HepG2 (cell line): ENCODE measurements at regions not wholly inside any gene's neighbourhood (a gene's known extent, or its start where the extent isn't known, plus 50 kb on each side); places are given as distances from the start of the nearest gene placed in this dataset.
"Not testable (repeated sequence)": the region's sequence is repeated elsewhere in the genome, so short reads cannot be mapped to it uniquely, and the experiment has no call there.

Source experiments
- ATAC-seq: fragments of 200-7000 bp; cut with Tn5 transposase; 3 replicates; pipeline ENCODE4 v1.9.1; 2020; ENCODE audit warnings: mild to moderate bottlenecking, moderate library complexity
- BruUV-seq: library from RNA; stranded (reverse); fragments of 400-500 nt; replicated peaks from 2 replicates; lab custom pipeline; 2021; lab: Mats Ljungman, UMichigan
- CTCF ChIA-PET: fragments of 300-600 bp; formaldehyde crosslinking; extraction: SDS; loops from one replicate; lab custom pipeline; 2021; ENCODE audit warnings: low total read pairs, inconsistent platforms, low intra/inter-chr PET ratio; lab: Yijun Ruan, JAX
- POLR2A ChIA-PET: fragments of 350-600 bp; sonication (Branson Sonifier 250); formaldehyde crosslinking; loops from one replicate; lab custom pipeline; 2020; ENCODE audit warnings: antibody characterized with exemption, inconsistent platforms; lab: Yijun Ruan, JAX
- DNase-seq: peaks from one replicate; pipeline ENCODE4 v3.0.0-alpha.2; 2015; ENCODE audit warnings: low spot score
- FAIRE-seq: peaks from 3 replicates; lab custom pipeline; 2011; peaks lifted over from hg19 to GRCh38; lab: Jason Lieb, UNC
- H2AFZ ChIP-seq: one replicate; pipeline ENCODE4 v1.6.1; 2011; ENCODE audit warnings: low read length, inconsistent platforms
- H3K27ac ChIP-seq: fragments of 300-600 bp; 3 replicates; pipeline ENCODE4 v1.8.0; 2011; ENCODE audit warnings: mixed run types, mild to moderate bottlenecking, mixed read lengths, low read length, inconsistent platforms; ENCODE audit not compliant: insufficient read depth; ENCODE audit errors: extremely low read length
- H3K27me3 ChIP-seq, 2 experiments: fragments of 200-600 bp in 1 of 2; 2 replicates in 1 of 2; 3 replicates in 1 of 2; pipeline versions ENCODE4 v1.6.0 to v1.8.0; 2011; ENCODE audit warnings: low read length in 2 of 2, mild to moderate bottlenecking in 2 of 2, moderate library complexity in 2 of 2, inconsistent platforms in 1 of 2; ENCODE audit not compliant: insufficient read depth in 2 of 2, control insufficient read depth in 1 of 2
- H3K36me3 ChIP-seq, 2 experiments: fragments of 200-600 bp in 1 of 2; replicated peaks in 1 of 2; 2 replicates in 1 of 2; 3 replicates in 1 of 2; pipeline versions ENCODE4 v1.5.1 to v1.8.0; 2011; ENCODE audit warnings: low read length in 2 of 2, inconsistent platforms in 1 of 2; ENCODE audit not compliant: insufficient read depth in 2 of 2, control insufficient read depth in 1 of 2
- H3K4me1 ChIP-seq: 2 replicates; pipeline ENCODE4 v1.5.1; 2012; ENCODE audit warnings: low read length, inconsistent platforms; ENCODE audit not compliant: insufficient read depth
- H3K4me2 ChIP-seq: 2 replicates; pipeline ENCODE4 v1.6.0; 2011; ENCODE audit warnings: low read depth, low read length, inconsistent platforms
- H3K4me3 ChIP-seq, 3 experiments: fragments of 200-600 bp in 1 of 3; sonication (generic), shearing (Covaris generic) in 1 of 3; replicated peaks in 1 of 3; 2 replicates each; pipeline ENCODE4 v1.5.1; 2011 to 2016; ENCODE audit warnings: low read length in 3 of 3, inconsistent platforms in 2 of 3, low read depth in 2 of 3, mild to moderate bottlenecking in 2 of 3, control low read depth in 1 of 3, mixed read lengths in 1 of 3; ENCODE audit not compliant: insufficient read depth in 1 of 3
- H3K79me2 ChIP-seq: one replicate; pipeline ENCODE4 v1.6.1; 2011; ENCODE audit warnings: low read length, inconsistent platforms; ENCODE audit not compliant: insufficient read depth
- H3K9ac ChIP-seq: 2 replicates; pipeline ENCODE4 v1.6.0; 2011; ENCODE audit warnings: mild to moderate bottlenecking, low read depth, low read length, inconsistent platforms; ENCODE audit not compliant: insufficient read depth
- H3K9me3 ChIP-seq: 2 replicates; pipeline ENCODE4 v1.5.1; 2012; ENCODE audit warnings: mild to moderate bottlenecking, low read length
- H4K20me1 ChIP-seq: 2 replicates; pipeline ENCODE4 v1.6.0; 2011; ENCODE audit warnings: inconsistent platforms, mild to moderate bottlenecking, low read length, moderate library complexity; ENCODE audit not compliant: insufficient read depth
- FOXA1 ChIP-seq, 2 experiments: fragments of 450-650 bp in 1 of 2; sonication (generic) in 1 of 2; formaldehyde crosslinking in 1 of 2; IDR thresholded peaks; 2 replicates each; pipeline versions ENCODE4 v1.4.0 to v1.6.1; 2016 to 2020; ENCODE audit warnings: missing genetic modification reagents in 1 of 2
- HDAC2 ChIP-seq: sonication (generic); formaldehyde crosslinking; IDR thresholded peaks from 2 replicates; pipeline ENCODE4 v1.4.0; 2020; ENCODE audit warnings: missing genetic modification reagents
- PAX8 ChIP-seq: sonication (generic); formaldehyde crosslinking; IDR thresholded peaks from 2 replicates; pipeline ENCODE4 v1.8.0; 2022; ENCODE audit warnings: mild to moderate bottlenecking, missing genetic modification reagents, borderline replicate concordance
- ZNF232 ChIP-seq: sonication (generic); formaldehyde crosslinking; IDR thresholded peaks from 2 replicates; pipeline ENCODE4 v1.4.0; 2020; ENCODE audit warnings: missing genetic modification reagents, borderline replicate concordance
- ZNF547 ChIP-seq: sonication (generic); formaldehyde crosslinking; IDR thresholded peaks from 2 replicates; pipeline ENCODE4 v1.5.1; 2020; ENCODE audit warnings: mild to moderate bottlenecking, missing genetic modification reagents
- ZNF558 ChIP-seq: sonication (generic); formaldehyde crosslinking; IDR thresholded peaks from 2 replicates; pipeline ENCODE4 v1.9.0; 2022; ENCODE audit warnings: mild to moderate bottlenecking, missing genetic modification reagents, borderline replicate concordance
- ZNF616 ChIP-seq: sonication (generic); formaldehyde crosslinking; IDR thresholded peaks from 2 replicates; pipeline ENCODE4 v1.5.0; 2020; ENCODE audit warnings: low read depth, mild to moderate bottlenecking, missing genetic modification reagents
- ZSCAN30 ChIP-seq: sonication (generic); formaldehyde crosslinking; IDR thresholded peaks from 2 replicates; pipeline ENCODE4 v1.5.0; 2020; ENCODE audit warnings: mild to moderate bottlenecking, missing genetic modification reagents
- WGBS: methylation state at CpG from one replicate; pipeline ENCODE4 v1.1.6; 2017; ENCODE audit warnings: low lambda C conversion rate; 5-methylcytosine and 5-hydroxymethylcytosine counted together
- in situ Hi-C: cut with HindIII; loops from 2 replicates; pipeline ENCODE4 v1.10.0; 2017; ENCODE audit warnings: low pct_unique_long_range_greater_than_20kb; ENCODE audit not compliant: extremely low pct_ligation_motif_present
- intact Hi-C: fragments of 100-400 bp; cut with micrococcal nuclease; formaldehyde crosslinking; loops from one replicate; pipeline ENCODE4 v1.10.0; 2022; ENCODE audit not compliant: unreplicated experiment
- TF ChIP-seq, protein P1 (sequence below): sonication (generic); formaldehyde crosslinking; IDR thresholded peaks from 2 replicates; pipeline ENCODE4 v1.4.0; 2020; ENCODE audit warnings: missing genetic modification reagents

DNA sequence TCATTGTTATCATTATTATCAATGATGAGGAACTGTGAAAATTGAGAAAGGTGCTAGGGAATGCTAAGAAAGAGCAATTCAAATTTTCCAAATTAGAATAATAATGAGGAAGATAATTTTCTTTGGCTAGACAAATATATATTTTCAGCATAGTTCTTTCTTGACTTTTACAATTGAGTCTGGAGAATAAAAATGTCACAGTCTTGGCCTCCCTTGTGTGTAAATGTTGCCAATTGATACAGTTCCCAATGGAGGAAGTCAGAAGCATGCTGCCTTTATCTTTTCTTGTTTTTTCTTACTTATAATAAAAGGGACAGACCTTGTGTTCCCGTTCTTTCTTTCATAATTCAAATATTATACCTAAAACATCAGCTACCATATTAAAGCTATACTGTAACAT lies 774.4 kb downstream of the SI start (continued):
- TF ChIP-seq FOXA1 (IDR thresholded peaks at IDR 0.05) = no peak
- no peak for TF ChIP-seq FOXA1 (CRISPR knock-in tag; IDR thresholded peaks at IDR 0.05)
- TF ChIP-seq ZNF616 (CRISPR knock-in tag) = no peak
- TF ChIP-seq PAX8 (CRISPR knock-in tag) = no peak
- TF ChIP-seq, protein P1, sequence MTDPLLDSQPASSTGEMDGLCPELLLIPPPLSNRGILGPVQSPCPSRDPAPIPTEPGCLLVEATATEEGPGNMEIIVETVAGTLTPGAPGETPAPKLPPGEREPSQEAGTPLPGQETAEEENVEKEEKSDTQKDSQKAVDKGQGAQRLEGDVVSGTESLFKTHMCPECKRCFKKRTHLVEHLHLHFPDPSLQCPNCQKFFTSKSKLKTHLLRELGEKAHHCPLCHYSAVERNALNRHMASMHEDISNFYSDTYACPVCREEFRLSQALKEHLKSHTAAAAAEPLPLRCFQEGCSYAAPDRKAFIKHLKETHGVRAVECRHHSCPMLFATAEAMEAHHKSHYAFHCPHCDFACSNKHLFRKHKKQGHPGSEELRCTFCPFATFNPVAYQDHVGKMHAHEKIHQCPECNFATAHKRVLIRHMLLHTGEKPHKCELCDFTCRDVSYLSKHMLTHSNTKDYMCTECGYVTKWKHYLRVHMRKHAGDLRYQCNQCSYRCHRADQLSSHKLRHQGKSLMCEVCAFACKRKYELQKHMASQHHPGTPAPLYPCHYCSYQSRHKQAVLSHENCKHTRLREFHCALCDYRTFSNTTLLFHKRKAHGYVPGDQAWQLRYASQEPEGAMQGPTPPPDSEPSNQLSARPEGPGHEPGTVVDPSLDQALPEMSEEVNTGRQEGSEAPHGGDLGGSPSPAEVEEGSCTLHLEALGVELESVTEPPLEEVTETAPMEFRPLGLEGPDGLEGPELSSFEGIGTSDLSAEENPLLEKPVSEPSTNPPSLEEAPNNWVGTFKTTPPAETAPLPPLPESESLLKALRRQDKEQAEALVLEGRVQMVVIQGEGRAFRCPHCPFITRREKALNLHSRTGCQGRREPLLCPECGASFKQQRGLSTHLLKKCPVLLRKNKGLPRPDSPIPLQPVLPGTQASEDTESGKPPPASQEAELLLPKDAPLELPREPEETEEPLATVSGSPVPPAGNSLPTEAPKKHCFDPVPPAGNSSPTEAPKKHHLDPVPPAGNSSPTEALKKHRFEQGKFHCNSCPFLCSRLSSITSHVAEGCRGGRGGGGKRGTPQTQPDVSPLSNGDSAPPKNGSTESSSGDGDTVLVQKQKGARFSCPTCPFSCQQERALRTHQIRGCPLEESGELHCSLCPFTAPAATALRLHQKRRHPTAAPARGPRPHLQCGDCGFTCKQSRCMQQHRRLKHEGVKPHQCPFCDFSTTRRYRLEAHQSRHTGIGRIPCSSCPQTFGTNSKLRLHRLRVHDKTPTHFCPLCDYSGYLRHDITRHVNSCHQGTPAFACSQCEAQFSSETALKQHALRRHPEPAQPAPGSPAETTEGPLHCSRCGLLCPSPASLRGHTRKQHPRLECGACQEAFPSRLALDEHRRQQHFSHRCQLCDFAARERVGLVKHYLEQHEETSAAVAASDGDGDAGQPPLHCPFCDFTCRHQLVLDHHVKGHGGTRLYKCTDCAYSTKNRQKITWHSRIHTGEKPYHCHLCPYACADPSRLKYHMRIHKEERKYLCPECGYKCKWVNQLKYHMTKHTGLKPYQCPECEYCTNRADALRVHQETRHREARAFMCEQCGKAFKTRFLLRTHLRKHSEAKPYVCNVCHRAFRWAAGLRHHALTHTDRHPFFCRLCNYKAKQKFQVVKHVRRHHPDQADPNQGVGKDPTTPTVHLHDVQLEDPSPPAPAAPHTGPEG = no peak
- TF ChIP-seq, all 625 proteins: peak for 0

DNA sequence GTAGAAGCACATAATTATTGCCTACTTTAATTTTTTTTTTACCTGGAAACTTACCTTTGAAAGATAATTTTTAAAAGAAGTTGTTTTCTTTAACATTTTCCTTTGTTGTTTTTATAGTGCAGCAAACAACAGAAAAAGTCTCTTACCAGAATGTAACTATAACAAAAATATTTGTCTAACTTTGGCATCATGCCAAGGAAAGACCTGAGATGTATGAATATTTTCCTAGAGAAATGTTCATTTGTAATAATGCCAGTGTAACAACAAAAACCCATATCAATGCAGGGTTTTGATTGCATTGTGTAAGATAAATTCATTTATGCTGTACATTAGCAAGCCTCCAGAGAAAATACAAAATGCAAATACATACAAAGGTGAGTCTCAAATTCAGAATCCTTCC lies 775.7 kb downstream of the SI start:
- POLR2A ChIA-PET = no interaction called here
- H3K4me3 ChIP-seq = no peak overlapping the region
- H3K9me3 ChIP-seq = no peaks in the 10 kb centered on the region
- CTCF ChIA-PET = no interaction called here
- no peaks in the 10 kb centered on the region for H3K27me3 ChIP-seq
- no peak for TF ChIP-seq ZNF547
- no peak for TF ChIP-seq ZNF558
- TF ChIP-seq ZSCAN30 (CRISPR knock-in tag) = no peak
- TF ChIP-seq HDAC2 (CRISPR knock-in tag) = no peak
- TF ChIP-seq ZNF232 (CRISPR knock-in tag) = no peak
- no peak overlapping the region for H3K27ac ChIP-seq
- no peaks in the 10 kb centered on the region for H3K36me3 ChIP-seq
- no peak for DNase-seq
- no peak overlapping the region for H3K4me2 ChIP-seq
- BruUV-seq = no TSS peak
- intact Hi-C loops (no loop called here), in situ Hi-C loops (no loop called here)
- no peak for ATAC-seq
- no peaks in the 10 kb centered on the region for H4K20me1 ChIP-seq
- no peaks in the 10 kb centered on the region for H3K79me2 ChIP-seq
- no peak overlapping the region for H3K9ac ChIP-seq
- no peaks in the 10 kb centered on the region for H3K4me1 ChIP-seq
- FAIRE-seq = no peak
- H2AFZ ChIP-seq = no peak overlapping the region

DNA sequence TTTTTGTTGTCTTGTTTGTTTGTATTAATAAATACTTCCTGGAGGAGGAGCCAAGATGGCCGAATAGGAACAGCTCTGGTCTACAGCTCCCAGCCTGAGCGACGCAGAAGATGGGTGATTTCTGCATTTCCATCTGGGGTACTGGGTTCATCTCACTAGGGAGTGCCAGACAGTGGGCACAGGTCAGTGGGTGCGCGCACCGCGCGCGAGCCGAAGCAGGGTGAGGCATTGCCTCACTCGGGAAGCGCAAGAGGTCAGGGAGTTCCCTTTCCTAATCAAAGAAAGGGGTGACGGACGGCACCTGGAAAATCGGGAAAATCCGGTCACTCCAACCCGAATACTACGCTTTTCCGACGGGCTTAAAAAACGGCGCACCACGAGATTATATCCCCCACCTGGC lies 786.8 kb downstream of the SI start:
- H3K4me2 ChIP-seq, H3K27ac ChIP-seq, BruUV-seq, in situ Hi-C loops, POLR2A ChIA-PET, intact Hi-C loops, H2AFZ ChIP-seq, H3K27me3 ChIP-seq, FAIRE-seq, H3K4me1 ChIP-seq, ATAC-seq, CTCF ChIA-PET, H3K79me2 ChIP-seq, DNase-seq, H3K4me3 ChIP-seq, H3K36me3 ChIP-seq, H3K9me3 ChIP-seq, H4K20me1 ChIP-seq, H3K9ac ChIP-seq: not testable (repeated sequence)
- 75% methylated on average over 23 of the region's 23 CpGs for WGBS
